ENCODE measurements at regions not wholly inside any gene's neighbourhood (a gene's known extent, or its start where the extent isn't known, plus 50 kb on each side); places are given as distances from the start of the nearest gene placed in this dataset.

DNA sequence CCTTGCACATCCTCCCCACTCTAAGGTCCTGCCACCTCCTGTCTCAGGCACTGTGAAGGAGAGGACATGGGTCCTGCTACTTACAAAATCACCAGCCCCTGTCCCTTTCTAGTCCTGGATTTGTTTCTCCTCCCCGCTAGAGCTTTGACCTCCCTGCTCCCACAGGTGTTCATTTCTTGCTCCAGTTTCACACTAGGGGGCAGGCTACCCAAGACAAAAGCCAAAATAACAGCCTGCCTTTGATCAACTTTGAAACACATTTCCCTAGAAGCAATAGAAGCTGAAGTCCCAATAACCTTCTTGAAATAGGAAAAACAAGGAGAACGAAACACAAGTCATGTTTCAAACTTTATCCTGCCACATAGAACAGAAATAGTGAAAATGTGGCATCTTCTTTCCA is 164.4 kb downstream of the QDPR start:
- DNase-seq: peak; percentile 51
- in situ Hi-C loops (cut with MboI; ENCODE audit: low pct_unique_long_range_greater_than_20kb, low sequenced_read_pairs): no loop called here

- no peak for DNase-seq
- in situ Hi-C loops (cut with MboI; ENCODE audit: low pct_unique_long_range_greater_than_20kb, low sequenced_read_pairs): no loop called here
These were observed 172.5 kb downstream of the QDPR start for GRCh38 chr4:17339376-17339775.

GRCh38 chr4:17336986-17337385 is 174.9 kb downstream of the QDPR start:
- in situ Hi-C loops (cut with MboI; ENCODE audit: low pct_unique_long_range_greater_than_20kb, low sequenced_read_pairs): no loop called here
- DNase-seq: no peak

GRCh38 chr4:17336524-17336961 is 175.3 kb downstream of the QDPR start:
- in situ Hi-C loops (cut with MboI; ENCODE audit: low pct_unique_long_range_greater_than_20kb, low sequenced_read_pairs): no loop called here

DNA sequence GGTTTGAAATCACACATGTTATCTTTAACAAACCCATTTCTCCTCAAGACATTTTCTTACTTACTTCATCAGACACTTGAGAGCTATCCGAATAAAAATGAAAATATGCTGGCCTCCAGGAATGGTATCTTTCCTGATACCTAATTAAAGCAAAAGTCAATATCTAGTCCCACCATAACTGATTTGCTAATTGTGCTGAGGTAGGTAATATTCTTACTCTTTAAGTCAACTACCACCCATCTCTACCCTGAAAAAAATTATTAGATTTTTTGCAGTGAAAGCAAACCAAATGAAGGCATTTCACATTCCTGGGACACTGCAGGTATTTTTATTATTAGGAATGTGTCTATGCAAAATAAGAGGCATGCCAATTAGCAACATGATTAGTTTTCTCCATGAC is 175.8 kb downstream of the QDPR start:
- in situ Hi-C loops (cut with MboI; ENCODE audit: low pct_unique_long_range_greater_than_20kb, low sequenced_read_pairs): no loop called here
- no peak for DNase-seq

More at GRCh38 chr4:17336524-17336961, 175.3 kb downstream of the QDPR start:
- DNase-seq: no peak

- in situ Hi-C loops (cut with MboI; ENCODE audit: low pct_unique_long_range_greater_than_20kb, low sequenced_read_pairs): no loop called here
- DNase-seq: no peak
These were observed 176.5 kb downstream of the QDPR start for GRCh38 chr4:17335371-17335770.

DNA sequence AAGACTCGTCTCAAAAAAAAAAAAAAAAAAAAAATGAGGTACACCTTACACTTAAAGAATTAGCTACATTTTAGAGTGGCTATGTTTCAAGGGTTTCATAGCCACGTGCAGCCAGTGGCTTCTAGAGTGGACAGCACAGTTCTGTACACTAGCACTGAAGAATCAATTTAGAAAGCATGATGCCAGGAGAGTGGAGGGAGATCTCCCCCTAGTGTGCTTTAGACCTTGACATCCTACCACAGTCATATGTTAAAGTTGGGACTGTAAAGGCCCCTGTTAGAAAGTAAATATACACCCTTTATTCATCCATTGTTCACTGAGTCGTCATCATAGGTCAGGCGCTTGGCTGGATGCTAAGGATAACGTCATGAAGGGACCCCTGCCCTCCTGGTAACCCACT is 179.4 kb downstream of the QDPR start:
- no peak for DNase-seq
- in situ Hi-C loops (cut with MboI; ENCODE audit: low pct_unique_long_range_greater_than_20kb, low sequenced_read_pairs): no loop called here

DNA sequence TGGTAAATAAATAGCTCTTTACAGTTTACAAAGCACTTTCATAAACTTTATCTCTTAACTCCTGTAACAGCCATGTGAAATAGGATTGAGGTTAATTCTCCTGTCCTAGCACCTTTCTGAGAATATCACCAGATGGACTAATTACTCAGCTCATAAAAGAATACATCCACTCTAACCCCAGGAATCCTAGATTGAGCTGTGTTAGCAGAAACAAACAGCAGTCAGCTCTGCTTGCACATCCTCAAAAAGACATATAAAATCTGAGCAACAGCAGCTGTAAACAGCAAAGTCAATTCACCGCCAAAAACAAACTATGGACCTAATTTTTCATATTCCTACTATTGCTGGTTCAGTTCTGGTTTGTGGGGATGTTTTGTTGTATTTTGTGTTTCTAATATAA is 182.8 kb downstream of the QDPR start:
- in situ Hi-C loops (cut with MboI; ENCODE audit: low pct_unique_long_range_greater_than_20kb, low sequenced_read_pairs): no loop called here

DNA sequence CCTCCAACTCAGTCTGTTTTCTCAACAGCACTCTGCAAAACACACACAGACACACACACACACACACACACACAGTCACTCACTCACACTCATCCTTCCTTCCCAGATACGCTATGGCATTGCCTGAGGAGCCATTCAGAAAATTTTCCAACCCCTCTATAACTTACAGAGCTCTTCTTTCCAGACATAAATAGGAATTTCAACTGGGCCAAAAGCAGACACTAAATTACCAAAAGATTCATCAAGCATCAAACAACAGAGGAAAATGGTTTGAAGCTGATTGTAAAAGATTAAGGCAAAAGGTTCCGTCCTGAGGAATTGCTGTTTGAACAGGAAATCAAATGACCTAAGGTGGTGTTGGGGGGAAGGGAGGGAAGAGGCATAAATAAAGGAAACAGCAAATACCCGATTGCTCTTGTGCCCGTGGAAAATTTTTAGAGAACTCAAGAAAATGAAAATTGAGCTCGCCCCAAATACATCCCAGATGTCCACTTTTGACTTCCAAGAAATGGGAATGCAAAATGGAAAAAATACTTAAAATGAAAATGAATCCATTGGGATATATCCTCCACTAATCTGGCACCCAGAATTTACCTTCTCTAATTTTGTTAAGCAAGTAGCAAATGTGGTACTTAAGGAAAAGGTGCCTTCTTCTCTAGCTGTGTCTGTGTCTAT is 183.6 kb downstream of the QDPR start:
- in situ Hi-C loops (cut with MboI; ENCODE audit: low pct_unique_long_range_greater_than_20kb, low sequenced_read_pairs): no loop called here
- DNase-seq: no peak

More for the DNA sequence above, 182.8 kb downstream of the QDPR start:
- DNase-seq: no peak

DNA sequence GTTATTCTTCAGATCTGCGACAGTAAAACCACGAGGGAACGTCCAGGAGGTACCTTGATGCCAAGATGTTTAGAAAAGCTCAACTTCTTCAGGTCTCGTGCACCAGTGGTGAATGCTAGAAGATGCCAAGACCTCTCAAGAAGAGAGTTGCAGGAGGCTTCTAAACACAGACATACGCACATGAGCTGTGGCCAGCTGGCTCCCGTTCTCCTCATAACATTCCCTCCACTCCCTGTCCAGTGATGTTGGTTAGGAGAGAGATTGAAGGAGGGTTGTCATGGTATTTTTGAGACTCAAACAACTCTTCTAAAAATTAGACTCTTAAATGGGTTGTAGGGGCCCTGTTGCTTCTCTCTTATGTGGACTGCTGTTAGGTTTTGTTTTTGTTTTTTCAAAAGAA is 184.3 kb downstream of the QDPR start:
- in situ Hi-C loops (cut with MboI; ENCODE audit: low pct_unique_long_range_greater_than_20kb, low sequenced_read_pairs): no loop called here
- no peak for DNase-seq

DNA sequence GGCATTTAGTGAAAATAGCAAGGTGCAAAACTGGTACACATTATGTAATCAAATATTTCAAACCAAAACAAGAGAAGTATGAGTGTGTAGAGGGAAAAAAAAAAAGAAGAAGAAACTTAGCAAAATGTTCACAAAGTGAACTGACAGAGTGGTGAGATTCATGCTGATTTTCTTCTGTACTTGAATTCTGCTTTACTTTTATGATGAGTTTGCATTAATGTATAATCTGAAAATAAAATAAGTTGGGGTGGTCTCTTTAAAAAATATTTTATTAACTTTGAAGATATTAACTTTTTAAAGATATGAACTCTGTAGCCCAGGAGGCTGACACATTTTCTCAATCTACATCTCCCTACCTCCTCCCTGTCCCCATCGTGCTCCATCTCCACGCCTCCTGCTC is 185.1 kb downstream of the QDPR start:
- in situ Hi-C loops (cut with MboI; ENCODE audit: low pct_unique_long_range_greater_than_20kb, low sequenced_read_pairs): no loop called here
- no peak for DNase-seq

- no peak for DNase-seq
- in situ Hi-C loops (cut with MboI; ENCODE audit: low pct_unique_long_range_greater_than_20kb, low sequenced_read_pairs): no loop called here
These were observed 186.8 kb downstream of the QDPR start for GRCh38 chr4:17325098-17325497.

DNA sequence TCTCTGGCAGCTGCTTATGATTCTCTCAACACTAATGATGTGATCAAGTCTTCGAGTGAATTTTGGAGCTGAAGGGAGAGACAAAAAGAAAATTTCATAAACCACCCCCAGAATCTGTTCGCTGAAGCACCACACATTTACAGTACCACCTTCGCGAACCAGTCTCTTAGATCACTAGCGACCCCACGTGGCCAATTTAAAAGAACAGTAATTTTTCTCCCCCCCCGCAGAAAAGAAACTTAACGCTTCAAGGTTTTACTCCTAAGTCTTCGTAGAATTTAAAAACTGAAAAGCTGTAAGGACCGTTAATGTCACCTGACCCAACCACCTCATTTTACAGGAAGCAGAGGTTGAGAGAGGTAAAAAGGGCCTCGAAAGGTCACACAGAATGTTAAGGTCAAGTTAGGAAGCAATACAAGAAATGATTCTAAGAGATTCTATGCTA is 187.5 kb downstream of the QDPR start:
- DNase-seq: peak; percentile 52
- in situ Hi-C loops (cut with MboI; ENCODE audit: low pct_unique_long_range_greater_than_20kb, low sequenced_read_pairs): no loop called here

DNA sequence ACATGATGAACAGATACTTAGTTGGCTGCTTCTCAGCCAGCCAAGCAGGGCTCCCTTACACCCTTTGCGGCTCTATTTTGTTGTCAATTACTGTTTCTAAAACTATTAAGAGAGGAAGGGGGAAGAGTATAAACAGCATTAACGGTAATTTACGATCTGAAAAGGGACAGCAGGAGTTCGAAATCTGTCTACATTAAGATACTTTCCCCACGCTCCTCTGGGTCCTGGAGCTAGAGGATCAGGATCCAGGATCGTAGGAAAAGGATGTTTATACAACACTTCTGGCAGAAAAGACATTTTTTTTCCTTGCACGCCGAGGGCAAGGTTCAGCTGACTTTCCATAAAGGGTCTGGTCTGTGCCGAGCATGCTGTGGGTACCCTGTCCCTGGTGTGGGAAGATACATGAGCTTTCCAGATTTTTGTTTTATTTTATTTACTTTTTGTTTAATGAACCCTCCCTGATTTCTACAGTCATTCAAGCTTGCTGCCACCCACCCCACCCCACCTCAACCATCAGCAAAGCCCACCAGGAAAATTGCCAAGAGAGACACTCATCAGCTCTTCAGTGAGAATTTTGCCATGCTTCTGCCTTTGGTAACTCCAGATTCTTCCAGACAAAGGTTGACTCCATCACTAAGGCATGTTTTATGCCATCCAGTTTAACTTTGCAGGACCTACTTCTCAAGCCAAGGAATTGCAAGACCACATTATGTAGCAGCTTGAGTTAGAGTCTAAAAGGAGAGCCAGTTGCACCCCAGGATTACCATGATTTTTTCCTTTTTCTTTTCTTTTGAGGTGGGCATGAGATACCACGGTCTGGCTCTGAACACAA is 188.1 kb downstream of the QDPR start:
- DNase-seq: peak; percentile 3
- in situ Hi-C loops (cut with MboI; ENCODE audit: low pct_unique_long_range_greater_than_20kb, low sequenced_read_pairs): no loop called here

- in situ Hi-C loops (cut with MboI; ENCODE audit: low pct_unique_long_range_greater_than_20kb, low sequenced_read_pairs): no loop called here
- DNase-seq: no peak
These were observed 189.4 kb downstream of the QDPR start for GRCh38 chr4:17322514-17322913.

GRCh38 chr4:17320046-17320445 is 191.8 kb downstream of the QDPR start:
- in situ Hi-C loops (cut with MboI; ENCODE audit: low pct_unique_long_range_greater_than_20kb, low sequenced_read_pairs): no loop called here
- DNase-seq: no peak

- no peak for DNase-seq
- in situ Hi-C loops (cut with MboI; ENCODE audit: low pct_unique_long_range_greater_than_20kb, low sequenced_read_pairs): no loop called here
These were observed 194.4 kb downstream of the QDPR start for GRCh38 chr4:17317526-17317925.

GRCh38 chr4:17316566-17316965 is 195.3 kb downstream of the QDPR start:
- in situ Hi-C loops (cut with MboI; ENCODE audit: low pct_unique_long_range_greater_than_20kb, low sequenced_read_pairs): no loop called here
- DNase-seq: no peak

DNA sequence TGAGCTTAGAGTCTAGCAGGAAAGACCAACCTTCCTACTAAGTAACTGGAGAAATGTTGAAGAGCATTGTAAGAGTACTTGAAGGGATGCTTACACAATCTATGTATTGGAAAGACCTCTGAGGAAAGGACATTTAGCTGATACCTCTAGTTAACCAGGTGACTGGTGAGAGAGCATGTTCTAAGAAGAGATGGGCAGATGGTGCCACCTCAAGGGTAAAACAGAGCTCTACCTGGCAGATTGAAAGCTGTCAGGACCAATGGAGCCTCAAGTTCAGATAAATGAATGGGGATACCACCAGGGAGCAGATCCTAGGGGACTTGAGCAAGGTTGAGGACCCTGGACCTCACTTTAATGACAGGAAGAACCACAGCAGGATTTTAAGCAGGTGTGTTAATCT is 196.4 kb downstream of the QDPR start:
- DNase-seq: no peak

GRCh38 chr4:17313194-17313593 is 198.7 kb downstream of the QDPR start:
- DNase-seq: no peak
- in situ Hi-C loops (cut with MboI; ENCODE audit: low pct_unique_long_range_greater_than_20kb, low sequenced_read_pairs): no loop called here

More for the DNA sequence above, 196.4 kb downstream of the QDPR start:
- in situ Hi-C loops (cut with MboI; ENCODE audit: low pct_unique_long_range_greater_than_20kb, low sequenced_read_pairs): no loop called here

DNA sequence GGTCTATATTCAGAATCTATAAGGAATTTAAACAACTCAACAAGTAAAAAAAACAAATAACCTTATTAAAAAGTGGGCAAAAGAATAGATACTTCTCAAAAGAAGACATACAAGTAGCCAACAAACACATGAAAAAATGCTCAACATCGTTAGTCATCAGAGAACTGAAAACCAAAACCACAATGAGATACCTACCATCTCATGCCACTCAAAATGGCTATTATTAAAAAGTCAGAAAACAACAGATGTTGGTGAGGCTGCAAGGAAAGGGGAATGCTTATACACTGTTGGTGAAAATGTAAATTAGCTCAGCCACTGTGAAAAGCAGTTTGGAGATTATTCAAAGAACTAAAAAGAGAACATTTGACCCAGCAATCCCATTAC is 201.6 kb downstream of the QDPR start:
- in situ Hi-C loops (cut with MboI; ENCODE audit: low pct_unique_long_range_greater_than_20kb, low sequenced_read_pairs): no loop called here
- no peak for DNase-seq
